ENCODE measurements at regions not wholly inside any gene's neighbourhood (a gene's known extent, or its start where the extent isn't known, plus 50 kb on each side); places are given as distances from the start of the nearest gene placed in this dataset.

GRCh38 chr9:82104252-82104651, 115.7 kb downstream of the SPATA31D1 start:
- TF ChIP-seq FOXP2 (optimal IDR thresholded peaks at IDR 0.05; ENCODE audit: borderline replicate concordance, extremely low read depth, extremely low read length, insufficient read depth) = no peak
- TF ChIP-seq POLR2AphosphoS5 (IDR thresholded peaks at IDR 0.05; ENCODE audit: low read depth, low read length) = no peak
- no peak for TF ChIP-seq TAF1 (IDR thresholded peaks at IDR 0.05; ENCODE audit: borderline replicate concordance, insufficient read depth, low read length)
- no peak for TF ChIP-seq REST (IDR thresholded peaks at IDR 0.05; ENCODE audit: insufficient read depth in 1 of 2, low read depth in 2 of 2, low read length in 2 of 2)
- TF ChIP-seq SIN3A (IDR thresholded peaks at IDR 0.05; ENCODE audit: borderline replicate concordance, insufficient read depth, low read length) = no peak

- TF ChIP-seq REST (IDR thresholded peaks at IDR 0.05; ENCODE audit: insufficient read depth in 1 of 2, low read depth in 2 of 2, low read length in 2 of 2) (no peak), FOXP2 (optimal IDR thresholded peaks at IDR 0.05; ENCODE audit: borderline replicate concordance, extremely low read depth, extremely low read length, insufficient read depth) (no peak), POLR2AphosphoS5 (IDR thresholded peaks at IDR 0.05; ENCODE audit: low read depth, low read length) (no peak), SIN3A (IDR thresholded peaks at IDR 0.05; ENCODE audit: borderline replicate concordance, insufficient read depth, low read length) (no peak), TAF1 (IDR thresholded peaks at IDR 0.05; ENCODE audit: borderline replicate concordance, insufficient read depth, low read length) (no peak)
Observed at GRCh38 chr9:82105729-82106128, 117.2 kb downstream of the SPATA31D1 start.

GRCh38 chr9:82106536-82106935, 118.0 kb downstream of the SPATA31D1 start:
- TF ChIP-seq FOXP2 (optimal IDR thresholded peaks at IDR 0.05; ENCODE audit: borderline replicate concordance, extremely low read depth, extremely low read length, insufficient read depth) = no peak
- no peak for TF ChIP-seq TAF1 (IDR thresholded peaks at IDR 0.05; ENCODE audit: borderline replicate concordance, insufficient read depth, low read length)
- no peak for TF ChIP-seq REST (IDR thresholded peaks at IDR 0.05; ENCODE audit: insufficient read depth in 1 of 2, low read depth in 2 of 2, low read length in 2 of 2)
- TF ChIP-seq POLR2AphosphoS5 (IDR thresholded peaks at IDR 0.05; ENCODE audit: low read depth, low read length) = no peak
- TF ChIP-seq SIN3A (IDR thresholded peaks at IDR 0.05; ENCODE audit: borderline replicate concordance, insufficient read depth, low read length) = no peak

GRCh38 chr9:82108474-82108873, 119.9 kb downstream of the SPATA31D1 start:
- TF ChIP-seq REST (IDR thresholded peaks at IDR 0.05; ENCODE audit: insufficient read depth in 1 of 2, low read depth in 2 of 2, low read length in 2 of 2) (no peak), POLR2AphosphoS5 (IDR thresholded peaks at IDR 0.05; ENCODE audit: low read depth, low read length) (no peak), SIN3A (IDR thresholded peaks at IDR 0.05; ENCODE audit: borderline replicate concordance, insufficient read depth, low read length) (no peak), TAF1 (IDR thresholded peaks at IDR 0.05; ENCODE audit: borderline replicate concordance, insufficient read depth, low read length) (no peak), FOXP2 (optimal IDR thresholded peaks at IDR 0.05; ENCODE audit: borderline replicate concordance, extremely low read depth, extremely low read length, insufficient read depth) (no peak)

GRCh38 chr9:82108941-82109340, 120.4 kb downstream of the SPATA31D1 start:
- TF ChIP-seq FOXP2 (optimal IDR thresholded peaks at IDR 0.05; ENCODE audit: borderline replicate concordance, extremely low read depth, extremely low read length, insufficient read depth) = no peak
- no peak for TF ChIP-seq SIN3A (IDR thresholded peaks at IDR 0.05; ENCODE audit: borderline replicate concordance, insufficient read depth, low read length)
- no peak for TF ChIP-seq POLR2AphosphoS5 (IDR thresholded peaks at IDR 0.05; ENCODE audit: low read depth, low read length)
- no peak for TF ChIP-seq REST (IDR thresholded peaks at IDR 0.05; ENCODE audit: insufficient read depth in 1 of 2, low read depth in 2 of 2, low read length in 2 of 2)
- no peak for TF ChIP-seq TAF1 (IDR thresholded peaks at IDR 0.05; ENCODE audit: borderline replicate concordance, insufficient read depth, low read length)

All from PFSK-1 (cell line).